GM23338 (cell line): ENCODE measurements at regions not wholly inside any gene's neighbourhood (a gene's known extent, or its start where the extent isn't known, plus 50 kb on each side); places are given as distances from the start of the nearest gene placed in this dataset.

ENCODE experiments used
- ATAC-seq: fragments of 200-7000 bp; cut with Tn5 transposase; 3 replicates; pipeline ENCODE4 v1.9.1; 2020
- DNase-seq: peaks from one replicate; pipeline ENCODE4 v3.0.0-alpha.2; 2015; ENCODE audit warnings: low spot score
- H2AFZ ChIP-seq: fragments of 200-600 bp; sonication (generic); 2 replicates; pipeline ENCODE4 v1.8.0; 2016; ENCODE audit warnings: antibody characterized with exemption, mild to moderate bottlenecking, moderate library complexity
- H3F3A ChIP-seq: fragments of 200-600 bp; sonication (generic); replicated peaks from 2 replicates; pipeline ENCODE4 v1.8.0; 2017; ENCODE audit warnings: antibody characterized with exemption, mixed run types, low read depth
- H3K27ac ChIP-seq: fragments of 200-600 bp; sonication (generic); 2 replicates; pipeline ENCODE4 v1.6.1; 2016; ENCODE audit warnings: low read depth
- H3K27me3 ChIP-seq: fragments of 200-600 bp; sonication (generic); 2 replicates; pipeline ENCODE4 v1.8.0; 2016; ENCODE audit warnings: mild to moderate bottlenecking, mixed run types, moderate library complexity; ENCODE audit not compliant: insufficient read depth
- H3K36me3 ChIP-seq: fragments of 200-600 bp; sonication (generic); 2 replicates; pipeline ENCODE4 v1.8.0; 2016; ENCODE audit warnings: mild to moderate bottlenecking; ENCODE audit not compliant: insufficient read depth
- H3K4me1 ChIP-seq: fragments of 200-600 bp; sonication (generic); 2 replicates; pipeline ENCODE4 v1.8.0; 2016; ENCODE audit warnings: mild to moderate bottlenecking, moderate library complexity; ENCODE audit not compliant: insufficient read depth
- H3K4me2 ChIP-seq: fragments of 200-600 bp; sonication (generic); 2 replicates; pipeline ENCODE4 v1.7.1; 2017; ENCODE audit warnings: mixed run types
- H3K4me3 ChIP-seq: fragments of 200-600 bp; sonication (generic); 2 replicates; pipeline ENCODE4 v1.6.1; 2016; ENCODE audit warnings: mixed run types
- H3K79me2 ChIP-seq: fragments of 200-600 bp; sonication (generic); replicated peaks from 2 replicates; pipeline ENCODE4 v1.8.0; 2017; ENCODE audit warnings: mild to moderate bottlenecking; ENCODE audit not compliant: insufficient read depth
- H3K9me2 ChIP-seq: fragments of 200-600 bp; sonication (generic); 2 replicates; pipeline ENCODE4 v1.8.0; 2017; ENCODE audit not compliant: insufficient read depth
- H4K20me1 ChIP-seq: fragments of 200-600 bp; sonication (generic); replicated peaks from 2 replicates; pipeline ENCODE4 v1.8.0; 2017; ENCODE audit warnings: mild to moderate bottlenecking; ENCODE audit not compliant: insufficient read depth
- H3K27ac Mint-ChIP-seq: 2 replicates; pipeline ENCODE4 v1.8.0; 2020; ENCODE audit warnings: inconsistent platforms, mild to moderate bottlenecking, moderate library complexity, mixed read lengths
- H3K27me3 Mint-ChIP-seq: 3 replicates; pipeline ENCODE4 v1.8.0; 2022; ENCODE audit warnings: low read depth, mild to moderate bottlenecking, moderate library complexity, mixed read lengths, inconsistent platforms; ENCODE audit not compliant: insufficient read depth, poor library complexity
- H3K36me3 Mint-ChIP-seq: 3 replicates; pipeline ENCODE4 v1.8.0; 2021; ENCODE audit warnings: low read depth, mild to moderate bottlenecking, inconsistent platforms, moderate library complexity, mixed read lengths
- H3K4me1 Mint-ChIP-seq: 3 replicates; pipeline ENCODE4 v1.8.0; 2020; ENCODE audit warnings: mild to moderate bottlenecking, inconsistent platforms, mixed read lengths
- H3K4me3 Mint-ChIP-seq: 3 replicates; pipeline ENCODE4 v1.8.0; 2021; ENCODE audit warnings: moderate library complexity, mild to moderate bottlenecking, inconsistent platforms, mixed read lengths
- H3K9me3 Mint-ChIP-seq: 3 replicates; pipeline ENCODE4 v1.8.0; 2020; ENCODE audit warnings: moderate library complexity, mild to moderate bottlenecking, inconsistent platforms, mixed read lengths
- CREB1 ChIP-seq: fragments of 250-450 bp; sonication (Bioruptor Pico); IDR thresholded peaks from 2 replicates; pipeline ENCODE4 v1.5.0; 2020; ENCODE audit warnings: low read depth, mild to moderate bottlenecking, moderate library complexity
- EZH2 ChIP-seq: fragments of 200-600 bp; sonication (generic); IDR thresholded peaks from one replicate; pipeline ENCODE4 v1.8.0; 2017; ENCODE audit warnings: antibody characterized with exemption, mild to moderate bottlenecking, low read depth; ENCODE audit not compliant: unreplicated experiment
- EZH2phosphoT487 ChIP-seq: fragments of 200-600 bp; sonication (generic); IDR thresholded peaks from one replicate; pipeline ENCODE4 v1.8.1; 2018; ENCODE audit warnings: antibody characterized with exemption; ENCODE audit not compliant: unreplicated experiment
- NANOG ChIP-seq: IDR thresholded peaks from 2 replicates; pipeline ENCODE4 v1.6.1; 2016; ENCODE audit warnings: antibody characterized with exemption, borderline replicate concordance
- POLR2AphosphoS5 ChIP-seq: IDR thresholded peaks from 2 replicates; pipeline ENCODE4 v1.6.1; 2016; ENCODE audit warnings: antibody characterized with exemption, low read depth
- STAT1 ChIP-seq: IDR thresholded peaks from one replicate; pipeline ENCODE4 v1.6.1; 2016; ENCODE audit warnings: antibody characterized with exemption; ENCODE audit not compliant: unreplicated experiment
- ZNF114 ChIP-seq: fragments of 250-450 bp; sonication (Bioruptor Pico); IDR thresholded peaks from 2 replicates; pipeline ENCODE4 v1.5.0; 2020; ENCODE audit warnings: mild to moderate bottlenecking, moderate library complexity
- ZNF331 ChIP-seq: fragments of 250-450 bp; sonication (Bioruptor Pico); IDR thresholded peaks from 2 replicates; pipeline ENCODE4 v1.5.0; 2020; ENCODE audit warnings: low read depth, mild to moderate bottlenecking, moderate library complexity
- TF ChIP-seq, protein P1 (sequence below), 2 experiments: fragments of 200-600 bp in 1 of 2; sonication (generic) in 1 of 2; conservative IDR thresholded peaks; 2 replicates each; pipeline versions ENCODE4 v1.5.1 to v1.6.1; 2016 to 2017; ENCODE audit warnings: antibody characterized with exemption in 2 of 2, low read depth in 2 of 2, mild to moderate bottlenecking in 2 of 2, moderate library complexity in 1 of 2
- TF ChIP-seq, protein P2 (sequence below): IDR thresholded peaks from one replicate; pipeline ENCODE4 v1.6.1; 2018; ENCODE audit warnings: antibody characterized with exemption; ENCODE audit not compliant: unreplicated experiment

DNA sequence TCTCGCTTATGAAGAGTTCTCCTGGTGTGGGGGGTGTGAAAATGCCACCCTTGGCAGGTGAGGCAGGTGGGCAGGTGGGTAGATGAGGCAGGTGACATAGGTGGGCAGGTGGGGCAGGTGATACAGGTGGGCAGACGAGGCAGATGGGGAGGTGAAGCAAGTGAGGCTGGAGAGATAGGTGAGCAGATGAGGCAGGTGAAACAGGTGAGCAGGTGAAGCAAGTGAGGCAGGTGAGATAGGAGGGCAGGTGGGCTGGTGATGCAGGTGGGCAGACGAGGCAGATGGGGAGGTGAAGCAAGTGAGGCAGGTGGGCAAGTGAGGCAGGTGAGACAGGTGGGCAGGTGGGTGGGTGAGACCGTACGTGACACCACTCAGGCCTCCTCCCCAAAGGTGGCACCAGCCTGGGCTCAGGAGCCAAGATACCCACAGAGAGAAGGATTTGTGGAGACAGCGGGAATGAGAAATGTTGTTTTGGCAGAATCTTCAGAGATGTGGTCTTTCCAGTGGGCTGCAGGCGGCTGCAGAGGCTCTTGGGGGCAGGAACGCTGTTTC lies 232.3 kb upstream of the MYT1L start:
- H3K9me2 ChIP-seq: no peaks in the 10 kb centered on the region
- no peak overlapping the region for H3K4me2 ChIP-seq
- no peak for ATAC-seq
- no peak overlapping the region for H3K27ac ChIP-seq
- TF ChIP-seq STAT1: no peak
- TF ChIP-seq CREB1 (CRISPR knock-in tag): no peak
- no peak for TF ChIP-seq EZH2
- TF ChIP-seq EZH2phosphoT487: no peak
- TF ChIP-seq POLR2AphosphoS5: no peak
- no peak for TF ChIP-seq ZNF331
- TF ChIP-seq, protein P1, sequence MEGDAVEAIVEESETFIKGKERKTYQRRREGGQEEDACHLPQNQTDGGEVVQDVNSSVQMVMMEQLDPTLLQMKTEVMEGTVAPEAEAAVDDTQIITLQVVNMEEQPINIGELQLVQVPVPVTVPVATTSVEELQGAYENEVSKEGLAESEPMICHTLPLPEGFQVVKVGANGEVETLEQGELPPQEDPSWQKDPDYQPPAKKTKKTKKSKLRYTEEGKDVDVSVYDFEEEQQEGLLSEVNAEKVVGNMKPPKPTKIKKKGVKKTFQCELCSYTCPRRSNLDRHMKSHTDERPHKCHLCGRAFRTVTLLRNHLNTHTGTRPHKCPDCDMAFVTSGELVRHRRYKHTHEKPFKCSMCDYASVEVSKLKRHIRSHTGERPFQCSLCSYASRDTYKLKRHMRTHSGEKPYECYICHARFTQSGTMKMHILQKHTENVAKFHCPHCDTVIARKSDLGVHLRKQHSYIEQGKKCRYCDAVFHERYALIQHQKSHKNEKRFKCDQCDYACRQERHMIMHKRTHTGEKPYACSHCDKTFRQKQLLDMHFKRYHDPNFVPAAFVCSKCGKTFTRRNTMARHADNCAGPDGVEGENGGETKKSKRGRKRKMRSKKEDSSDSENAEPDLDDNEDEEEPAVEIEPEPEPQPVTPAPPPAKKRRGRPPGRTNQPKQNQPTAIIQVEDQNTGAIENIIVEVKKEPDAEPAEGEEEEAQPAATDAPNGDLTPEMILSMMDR (conservative IDR thresholded peaks at IDR 0.05; ENCODE audit: low read depth in 2 of 2): no peak
- H3K4me3 Mint-ChIP-seq: no peak overlapping the region
- no peaks in the 10 kb centered on the region for H3K27me3 ChIP-seq
- no peaks in the 10 kb centered on the region for H3K36me3 ChIP-seq
- H3K4me1 ChIP-seq: no peaks in the 10 kb centered on the region
- H3K9me3 Mint-ChIP-seq: no peaks in the 10 kb centered on the region
- H3K79me2 ChIP-seq: no peaks in the 10 kb centered on the region
- no peak overlapping the region for H3K4me3 ChIP-seq
- H3K4me1 Mint-ChIP-seq: peaks cover 19% of the 10 kb centered on the region
- H3K27me3 Mint-ChIP-seq: peaks cover 8% of the 10 kb centered on the region
- no peak overlapping the region for H3K27ac Mint-ChIP-seq
- H3F3A ChIP-seq: no peaks in the 10 kb centered on the region
- H2AFZ ChIP-seq: no peak overlapping the region
- no peaks in the 10 kb centered on the region for H3K36me3 Mint-ChIP-seq
- DNase-seq: no peak
- H4K20me1 ChIP-seq: no peaks in the 10 kb centered on the region

DNA sequence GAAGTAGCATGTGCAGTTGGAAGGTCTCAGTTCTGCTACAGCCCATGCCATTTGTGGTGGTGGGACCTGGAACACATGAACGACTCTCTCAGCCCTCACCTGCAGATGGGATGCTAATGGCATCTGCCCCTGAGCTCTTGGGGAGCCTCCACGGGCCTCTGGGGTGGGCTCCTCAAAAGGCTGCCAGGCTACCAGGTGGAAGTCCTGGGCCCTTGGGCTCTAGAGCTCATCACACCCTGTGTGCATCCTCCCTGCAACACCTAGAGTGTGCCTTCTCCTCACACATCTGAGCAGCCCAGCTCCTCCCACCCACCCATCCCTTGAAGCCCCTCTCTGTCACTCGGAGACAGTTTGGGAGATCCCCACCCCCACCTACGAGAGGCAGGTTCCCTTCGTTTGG lies 231.8 kb upstream of the MYT1L start:
- peaks cover 19% of the 10 kb centered on the region for H3K4me1 Mint-ChIP-seq
- no peak overlapping the region for H3K27ac Mint-ChIP-seq
- Histone ChIP-seq H2AFZ (no peak overlapping the region), H3K27me3 (no peaks in the 10 kb centered on the region), H3K9me2 (no peaks in the 10 kb centered on the region), H3K4me2 (no peak overlapping the region), H3K36me3 (no peaks in the 10 kb centered on the region), H3K79me2 (no peaks in the 10 kb centered on the region), H3F3A (no peaks in the 10 kb centered on the region), H3K4me3 (no peak overlapping the region), H3K4me1 (no peaks in the 10 kb centered on the region), H4K20me1 (no peaks in the 10 kb centered on the region), H3K27ac (no peak overlapping the region)
- no peak overlapping the region for H3K4me3 Mint-ChIP-seq
- H3K27me3 Mint-ChIP-seq: peaks cover 8% of the 10 kb centered on the region
- no peaks in the 10 kb centered on the region for H3K36me3 Mint-ChIP-seq
- DNase-seq (no peak), ATAC-seq (no peak)
- H3K9me3 Mint-ChIP-seq: no peaks in the 10 kb centered on the region
- TF ChIP-seq NANOG (no peak), STAT1 (no peak), CREB1 (CRISPR knock-in tag) (no peak), EZH2 (no peak), ZNF114 (no peak), EZH2phosphoT487 (no peak), ZNF331 (no peak), POLR2AphosphoS5 (no peak)
- TF ChIP-seq, protein P1 (conservative IDR thresholded peaks at IDR 0.05; ENCODE audit: low read depth in 2 of 2): no peak
- TF ChIP-seq, protein P2, sequence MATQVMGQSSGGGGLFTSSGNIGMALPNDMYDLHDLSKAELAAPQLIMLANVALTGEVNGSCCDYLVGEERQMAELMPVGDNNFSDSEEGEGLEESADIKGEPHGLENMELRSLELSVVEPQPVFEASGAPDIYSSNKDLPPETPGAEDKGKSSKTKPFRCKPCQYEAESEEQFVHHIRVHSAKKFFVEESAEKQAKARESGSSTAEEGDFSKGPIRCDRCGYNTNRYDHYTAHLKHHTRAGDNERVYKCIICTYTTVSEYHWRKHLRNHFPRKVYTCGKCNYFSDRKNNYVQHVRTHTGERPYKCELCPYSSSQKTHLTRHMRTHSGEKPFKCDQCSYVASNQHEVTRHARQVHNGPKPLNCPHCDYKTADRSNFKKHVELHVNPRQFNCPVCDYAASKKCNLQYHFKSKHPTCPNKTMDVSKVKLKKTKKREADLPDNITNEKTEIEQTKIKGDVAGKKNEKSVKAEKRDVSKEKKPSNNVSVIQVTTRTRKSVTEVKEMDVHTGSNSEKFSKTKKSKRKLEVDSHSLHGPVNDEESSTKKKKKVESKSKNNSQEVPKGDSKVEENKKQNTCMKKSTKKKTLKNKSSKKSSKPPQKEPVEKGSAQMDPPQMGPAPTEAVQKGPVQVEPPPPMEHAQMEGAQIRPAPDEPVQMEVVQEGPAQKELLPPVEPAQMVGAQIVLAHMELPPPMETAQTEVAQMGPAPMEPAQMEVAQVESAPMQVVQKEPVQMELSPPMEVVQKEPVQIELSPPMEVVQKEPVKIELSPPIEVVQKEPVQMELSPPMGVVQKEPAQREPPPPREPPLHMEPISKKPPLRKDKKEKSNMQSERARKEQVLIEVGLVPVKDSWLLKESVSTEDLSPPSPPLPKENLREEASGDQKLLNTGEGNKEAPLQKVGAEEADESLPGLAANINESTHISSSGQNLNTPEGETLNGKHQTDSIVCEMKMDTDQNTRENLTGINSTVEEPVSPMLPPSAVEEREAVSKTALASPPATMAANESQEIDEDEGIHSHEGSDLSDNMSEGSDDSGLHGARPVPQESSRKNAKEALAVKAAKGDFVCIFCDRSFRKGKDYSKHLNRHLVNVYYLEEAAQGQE: no peak
